Endothelial cell of umbilical vein (primary cell): ENCODE measurements at regions not wholly inside any gene's neighbourhood (a gene's known extent, or its start where the extent isn't known, plus 50 kb on each side); places are given as distances from the start of the nearest gene placed in this dataset.

Experiments
- BruUV-seq: library from RNA; stranded (reverse); fragments of 400-500 nt; replicated peaks from 2 replicates; lab custom pipeline; 2021; lab: Mats Ljungman, UMichigan
- CTCF ChIA-PET: fragments of 300-600, 350-600 bp; sonication (Branson Sonifier 250); formaldehyde crosslinking; loops from one replicate; lab custom pipeline; 2021; ENCODE audit warnings: antibody characterized with exemption, inconsistent platforms; lab: Charles Lee
- POLR2A ChIA-PET: fragments of 300-600, 350-600 bp; sonication (Branson Sonifier 250); formaldehyde crosslinking; loops from one replicate; lab custom pipeline; 2021; ENCODE audit warnings: antibody characterized with exemption, inconsistent platforms; lab: Charles Lee
- DNase-seq: peaks from one replicate; pipeline ENCODE4 v3.0.0-alpha.2; 2011; ENCODE audit warnings: low read depth, low spot score
- FAIRE-seq: peaks from 2 replicates; lab custom pipeline; 2011; peaks lifted over from hg19 to GRCh38; lab: Jason Lieb, UNC
- H2AFZ ChIP-seq: 2 replicates; pipeline ENCODE4 v1.6.0; 2012; ENCODE audit warnings: low read depth, low read length, control low read depth, inconsistent platforms
- H3K27ac ChIP-seq: 2 replicates; pipeline ENCODE4 v1.5.1; 2011; ENCODE audit warnings: low read depth, mild to moderate bottlenecking, control low read depth, low read length, moderate library complexity; ENCODE audit not compliant: insufficient read depth
- H3K27me3 ChIP-seq, 2 experiments: 2 replicates each; pipeline versions ENCODE4 v1.6.0 to v1.6.1; 2011; ENCODE audit warnings: low read length in 2 of 2, mixed read lengths in 1 of 2; ENCODE audit not compliant: control insufficient read depth in 2 of 2, insufficient read depth in 2 of 2
- H3K36me3 ChIP-seq, 2 experiments: 2 replicates in 1 of 2; 3 replicates in 1 of 2; pipeline ENCODE4 v1.5.1; 2011; ENCODE audit warnings: low read length in 2 of 2, mild to moderate bottlenecking in 1 of 2, moderate library complexity in 1 of 2; ENCODE audit not compliant: control insufficient read depth in 2 of 2, insufficient read depth in 2 of 2; ENCODE audit errors: extremely low read depth in 1 of 2
- H3K4me1 ChIP-seq: 3 replicates; pipeline ENCODE4 v1.5.1; 2011; ENCODE audit warnings: mild to moderate bottlenecking, low read length; ENCODE audit not compliant: control insufficient read depth, insufficient read depth; ENCODE audit errors: extremely low read depth
- H3K4me2 ChIP-seq: 2 replicates; pipeline ENCODE4 v1.6.1; 2011; ENCODE audit warnings: low read length, control low read depth, mixed read lengths; ENCODE audit not compliant: insufficient read depth
- H3K4me3 ChIP-seq, 3 experiments: fragments of 200-600 bp in 1 of 3; sonication (generic), shearing (Covaris generic) in 1 of 3; replicated peaks in 1 of 3; 2 replicates each; pipeline ENCODE4 v1.5.1; 2011 to 2016; ENCODE audit warnings: control low read depth in 3 of 3, low read length in 3 of 3, mild to moderate bottlenecking in 2 of 3, inconsistent platforms in 1 of 3, low read depth in 1 of 3, moderate library complexity in 1 of 3; ENCODE audit not compliant: insufficient read depth in 1 of 3
- H3K79me2 ChIP-seq: 2 replicates; pipeline ENCODE4 v1.6.0; 2012; ENCODE audit warnings: low read length, inconsistent platforms; ENCODE audit not compliant: control insufficient read depth, insufficient read depth
- H3K9ac ChIP-seq: replicated peaks from 2 replicates; pipeline ENCODE3; 2011; ENCODE audit warnings: low read length, control low read depth; ENCODE audit not compliant: insufficient read depth; ENCODE audit errors: extremely low read depth
- H3K9me1 ChIP-seq: replicated peaks from 3 replicates; pipeline ENCODE4 v1.6.0; 2011; ENCODE audit warnings: mild to moderate bottlenecking, low read length; ENCODE audit not compliant: control insufficient read depth, insufficient read depth; ENCODE audit errors: extremely low read depth
- H3K9me3 ChIP-seq: replicated peaks from 2 replicates; pipeline ENCODE4 v1.5.1; 2012; ENCODE audit warnings: low read length, inconsistent platforms; ENCODE audit not compliant: control insufficient read depth, insufficient read depth
- H4K20me1 ChIP-seq: replicated peaks from 2 replicates; pipeline ENCODE3; 2011; ENCODE audit warnings: mild to moderate bottlenecking, low read length; ENCODE audit not compliant: control insufficient read depth, insufficient read depth; ENCODE audit errors: extremely low read depth
- EZH2 ChIP-seq: IDR thresholded peaks from 2 replicates; pipeline ENCODE4 v1.6.1; 2012; ENCODE audit warnings: borderline replicate concordance, low read depth, mild to moderate bottlenecking, moderate library complexity, low read length, inconsistent platforms; ENCODE audit not compliant: severe bottlenecking
- JUN ChIP-seq: IDR thresholded peaks from 2 replicates; pipeline ENCODE4 v1.6.1; 2011; ENCODE audit warnings: borderline replicate concordance, low read depth; ENCODE audit not compliant: insufficient read length, insufficient read depth
- dilution Hi-C: fragments of 300-500 bp; cut with MboI; formaldehyde crosslinking; loops from one replicate; pipeline ENCODE4 v1.15.0; 2019; ENCODE audit warnings: low sequenced_read_pairs; ENCODE audit not compliant: extremely low pct_ligation_motif_present
- intact Hi-C: fragments of 100-400 bp; cut with micrococcal nuclease; formaldehyde crosslinking; loops from one replicate; pipeline ENCODE4 v1.10.0; 2022

GRCh38 chr9:111986035-111986556 is 89.5 kb downstream of the UGCG start:
- no TSS peak for BruUV-seq
- H3K9ac ChIP-seq: no peak overlapping the region
- H3K27me3 ChIP-seq: no peaks in the 10 kb centered on the region
- ChIA-PET CTCF (interaction anchor here (0.8 to 2.2 kb wide), 5 partner anchors 9 to 89 kb away, joined by 3 to 9 read pairs (median 6); no protein-coding TSS in a partner anchor), POLR2A (no interaction called here)
- no peaks in the 10 kb centered on the region for H3K79me2 ChIP-seq
- peaks cover 3% of the 10 kb centered on the region for H3K4me1 ChIP-seq
- FAIRE-seq (no peak), DNase-seq (peak; percentile 46)
- no peaks in the 10 kb centered on the region for H4K20me1 ChIP-seq
- no peaks in the 10 kb centered on the region for H3K9me1 ChIP-seq
- TF ChIP-seq JUN: no peak
- no peak for TF ChIP-seq EZH2
- no peak overlapping the region for H3K4me2 ChIP-seq
- dilution Hi-C loops (no loop called here), intact Hi-C loops (no loop called here)
- no peaks in the 10 kb centered on the region for H3K9me3 ChIP-seq
- H3K27ac ChIP-seq: no peak overlapping the region
- H3K4me3 ChIP-seq: no peak overlapping the region
- H2AFZ ChIP-seq: peak overlapping the region; percentile 49
- no peaks in the 10 kb centered on the region for H3K36me3 ChIP-seq
